Gastrocnemius medialis (tissue), 4 donors: ENCODE measurements at regions not wholly inside any gene's neighbourhood (a gene's known extent, or its start where the extent isn't known, plus 50 kb on each side); places are given as distances from the start of the nearest gene placed in this dataset.

Experiments
- ATAC-seq, 2 donors: fragments of 150-250 bp; one replicate each; pipeline ENCODE4 v1.9.1; 2016
- DNase-seq, 2 donors: peaks; one replicate each; pipeline ENCODE4 v3.0.0-alpha.2; 2019
- H3K27ac ChIP-seq, 4 donors: fragments of 200-600 bp; sonication (generic); 1 replicate in 1 of 4; 2 replicates in 3 of 4; pipeline ENCODE4 v1.5.1; 2016 to 2018; ENCODE audit warnings: mild to moderate bottlenecking in 2 of 4, moderate library complexity in 1 of 4
- H3K27me3 ChIP-seq, 3 donors: fragments of 200-600 bp; sonication (generic) in 2 of 3; 1 replicate in 1 of 3; 2 replicates in 2 of 3; pipeline versions ENCODE4 v1.5.1 to v1.6.0; 2016 to 2019; ENCODE audit warnings: mild to moderate bottlenecking in 1 of 3, moderate library complexity in 1 of 3
- H3K36me3 ChIP-seq, 2 donors: fragments of 200-600 bp; sonication (generic) in 1 of 2; one replicate each; pipeline ENCODE4 v1.5.1; 2017 to 2018
- H3K4me1 ChIP-seq, 2 donors: fragments of 200-600 bp; sonication (generic) in 1 of 2; one replicate each; pipeline ENCODE4 v1.5.1; 2016 to 2017; ENCODE audit warnings: mild to moderate bottlenecking in 2 of 2
- H3K4me3 ChIP-seq, 4 donors: fragments of 200-600 bp; sonication (generic) in 3 of 4; 1 replicate in 1 of 4; 2 replicates in 3 of 4; pipeline ENCODE4 v1.5.1; 2016 to 2019; ENCODE audit warnings: mild to moderate bottlenecking in 2 of 4
- H3K9me3 ChIP-seq, 3 donors: fragments of 200-600 bp; sonication (generic) in 2 of 3; 1 replicate in 1 of 3; 2 replicates in 2 of 3; pipeline ENCODE4 v1.5.1; 2016 to 2019
- CTCF ChIP-seq, 5 experiments: fragments of 450-650 bp in 3 of 5; fragments of 200-600 bp in 2 of 5; sonication (generic) in 2 of 5; IDR thresholded peaks in 4 of 5; conservative IDR thresholded peaks in 1 of 5; 1 replicate in 4 of 5; 2 replicates in 1 of 5; pipeline ENCODE4 v1.5.1; 2016 to 2019; ENCODE audit warnings: antibody characterized with exemption in 5 of 5, mild to moderate bottlenecking in 3 of 5, moderate library complexity in 3 of 5
- POLR2A ChIP-seq, 2 donors: fragments of 450-650 bp; IDR thresholded peaks; one replicate each; pipeline ENCODE4 v1.6.1; 2017; ENCODE audit warnings: antibody characterized with exemption in 2 of 2, mild to moderate bottlenecking in 2 of 2, moderate library complexity in 2 of 2
- in situ Hi-C, 4 donors: fragments of 200-750 bp; cut with MboI; loops; one replicate each; pipeline versions ENCODE4 v1.15.0 to v1.8.0; 2017; ENCODE audit warnings: low sequenced_read_pairs in 4 of 4
- intact Hi-C: fragments of 100-400 bp; cut with DNase I; formaldehyde crosslinking; loops from one replicate; pipeline ENCODE4 v1.15.1; 2023; ENCODE audit warnings: low total_unique reads

- no peak for ATAC-seq
- peaks cover 0 to 3% of the 10 kb centered on the region in 2 donors for H3K4me1 ChIP-seq
- no peak overlapping the region for H3K27ac ChIP-seq
- in situ Hi-C loops: no loop called here
- intact Hi-C loops: no loop called here
- no peak overlapping the region for H3K4me3 ChIP-seq
- H3K27me3 ChIP-seq: no peaks in the 10 kb centered on the region
- TF ChIP-seq POLR2A (IDR thresholded peaks at IDR 0.05): no peak
- no peak for TF ChIP-seq CTCF (IDR thresholded peaks at IDR 0.05 in 4 of 5, conservative IDR thresholded peaks at IDR 0.05 in 1 of 5)
- no peaks in the 10 kb centered on the region for H3K9me3 ChIP-seq
- H3K36me3 ChIP-seq: no peaks in the 10 kb centered on the region
- no peak for DNase-seq
Measured at GRCh38 chr3:23746441-23746840, 59.3 kb upstream of the UBE2E1 start.

- no peak overlapping the region for H3K27ac ChIP-seq
Measured at GRCh38 chr3:23747841-23748240, 57.9 kb upstream of the UBE2E1 start.

GRCh38 chr3:23748398-23749110 lies 57.2 kb upstream of the UBE2E1 start:
- no peak overlapping the region for H3K27ac ChIP-seq
- H3K36me3 ChIP-seq: no peaks in the 10 kb centered on the region
- H3K9me3 ChIP-seq: no peaks in the 10 kb centered on the region
- H3K27me3 ChIP-seq: no peaks in the 10 kb centered on the region
- intact Hi-C loops (no loop called here), in situ Hi-C loops (no loop called here)
- no peak overlapping the region for H3K4me3 ChIP-seq
- TF ChIP-seq CTCF (IDR thresholded peaks at IDR 0.05 in 4 of 5, conservative IDR thresholded peaks at IDR 0.05 in 1 of 5) (no peak), POLR2A (IDR thresholded peaks at IDR 0.05) (no peak)
- ATAC-seq: peak; percentile 36 to 40
- peaks cover 0 to 9% of the 10 kb centered on the region in 2 donors for H3K4me1 ChIP-seq
- peak in 1 of 2 donors; percentile 24 for DNase-seq

More at GRCh38 chr3:23747841-23748240, 57.9 kb upstream of the UBE2E1 start:
- Histone ChIP-seq H3K27me3 (no peaks in the 10 kb centered on the region), H3K9me3 (no peaks in the 10 kb centered on the region), H3K4me3 (no peak overlapping the region), H3K4me1 (peaks cover 0 to 9% of the 10 kb centered on the region in 2 donors), H3K36me3 (no peaks in the 10 kb centered on the region)
- ATAC-seq: no peak
- no peak for DNase-seq
- intact Hi-C loops: no loop called here
- TF ChIP-seq POLR2A (IDR thresholded peaks at IDR 0.05): no peak
- TF ChIP-seq CTCF (IDR thresholded peaks at IDR 0.05 in 4 of 5, conservative IDR thresholded peaks at IDR 0.05 in 1 of 5): no peak
- in situ Hi-C loops: no loop called here

- intact Hi-C loops (no loop called here), in situ Hi-C loops (no loop called here)
- H3K27me3 ChIP-seq: no peaks in the 10 kb centered on the region
- DNase-seq (no peak), ATAC-seq (no peak)
- H3K4me3 ChIP-seq: no peak overlapping the region
- no peaks in the 10 kb centered on the region for H3K9me3 ChIP-seq
- no peak overlapping the region for H3K27ac ChIP-seq
- no peaks in the 10 kb centered on the region for H3K36me3 ChIP-seq
- no peak for TF ChIP-seq CTCF (IDR thresholded peaks at IDR 0.05 in 4 of 5, conservative IDR thresholded peaks at IDR 0.05 in 1 of 5)
- TF ChIP-seq POLR2A (IDR thresholded peaks at IDR 0.05): no peak
- H3K4me1 ChIP-seq: peaks cover 0 to 9% of the 10 kb centered on the region in 2 donors
Measured at GRCh38 chr3:23749609-23750008, 56.1 kb upstream of the UBE2E1 start.
